ENCODE measurements at regions not wholly inside any gene's neighbourhood (a gene's known extent, or its start where the extent isn't known, plus 50 kb on each side); places are given as distances from the start of the nearest gene placed in this dataset.

DNA sequence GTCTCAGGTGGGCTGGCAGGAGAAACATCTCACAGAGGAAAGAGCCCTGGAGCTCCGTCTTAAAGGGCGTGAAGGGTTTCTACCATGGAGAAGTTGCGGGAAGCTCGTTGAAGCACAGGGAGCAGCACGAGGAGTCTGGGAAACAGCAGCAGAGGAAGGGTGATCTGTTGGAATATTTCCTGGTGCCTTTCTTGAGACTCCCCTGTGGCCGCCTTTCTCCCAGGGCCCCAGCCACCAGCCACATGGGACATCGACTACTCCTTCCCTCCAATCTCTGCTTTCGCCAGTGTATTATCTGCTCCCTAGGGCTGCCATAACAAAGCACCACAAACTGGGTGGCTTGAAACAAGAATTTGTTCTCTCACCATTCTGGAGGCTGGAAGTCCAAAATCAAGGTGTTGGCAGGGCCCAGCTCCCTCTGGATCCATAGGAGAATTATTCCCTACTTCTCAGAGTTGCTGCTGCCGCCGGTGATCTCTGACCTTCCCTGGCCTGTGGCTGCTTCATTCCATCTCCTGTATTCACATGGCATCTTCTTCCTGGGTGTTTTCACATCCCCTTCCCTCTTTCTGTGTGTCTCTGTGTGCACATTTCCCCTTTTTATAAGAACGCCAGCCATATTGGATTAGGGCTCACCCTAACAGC is 152.8 kb upstream of the GSC start:
- DNase-seq = no peak

DNA sequence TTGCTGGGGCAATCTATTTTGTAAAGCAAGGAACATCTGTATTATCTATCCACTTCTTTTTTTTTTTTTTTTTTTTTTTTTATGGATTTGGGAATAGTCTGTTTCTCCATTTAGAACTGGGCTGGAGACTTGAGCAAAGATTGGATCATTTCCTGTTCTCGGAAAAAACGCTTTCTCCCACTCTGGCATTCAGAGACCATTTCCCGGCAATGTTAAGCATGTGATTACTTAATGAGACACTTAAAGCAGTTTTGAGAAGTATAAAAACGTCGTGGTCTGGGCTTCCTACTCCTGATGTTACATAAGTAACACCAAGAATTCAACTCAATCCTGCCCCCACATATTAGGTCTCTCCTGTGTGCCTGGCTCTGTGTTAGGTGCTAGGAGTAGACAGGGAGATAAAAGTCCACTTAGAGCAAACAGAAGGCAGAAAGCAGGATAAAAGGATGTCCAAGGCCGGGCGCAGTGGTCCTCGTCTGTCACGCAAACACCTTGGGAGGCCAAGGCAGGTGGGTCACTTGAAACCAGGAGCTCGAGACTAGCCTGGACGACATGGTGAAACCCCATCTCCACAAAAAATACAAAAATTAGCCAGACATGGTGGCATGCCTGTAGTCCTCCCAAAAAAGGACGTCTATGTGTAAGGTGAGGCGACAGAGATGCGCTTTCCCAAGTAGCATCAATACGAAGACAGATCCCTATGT is 152.1 kb upstream of the GSC start:
- DNase-seq = no peak

DNA sequence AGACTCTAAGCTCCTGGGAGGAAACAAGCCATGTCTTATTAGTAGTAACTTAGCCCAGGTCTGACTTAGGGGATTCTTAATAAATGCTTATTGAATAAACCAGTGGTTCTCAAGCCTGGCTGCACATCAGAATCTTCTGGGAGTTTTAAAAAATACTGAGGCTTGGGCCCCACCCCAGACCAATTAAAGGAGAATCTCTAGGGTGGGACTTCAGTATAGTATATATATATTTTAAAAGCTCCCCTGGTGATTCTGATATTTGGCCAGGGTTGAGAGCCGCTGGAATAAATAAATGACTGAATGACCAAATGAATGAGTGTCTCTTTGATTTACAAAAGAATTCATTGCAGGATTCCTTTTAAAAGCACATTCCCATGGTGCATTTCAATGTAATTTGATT is 151.5 kb upstream of the GSC start:
- DNase-seq = no peak

DNA sequence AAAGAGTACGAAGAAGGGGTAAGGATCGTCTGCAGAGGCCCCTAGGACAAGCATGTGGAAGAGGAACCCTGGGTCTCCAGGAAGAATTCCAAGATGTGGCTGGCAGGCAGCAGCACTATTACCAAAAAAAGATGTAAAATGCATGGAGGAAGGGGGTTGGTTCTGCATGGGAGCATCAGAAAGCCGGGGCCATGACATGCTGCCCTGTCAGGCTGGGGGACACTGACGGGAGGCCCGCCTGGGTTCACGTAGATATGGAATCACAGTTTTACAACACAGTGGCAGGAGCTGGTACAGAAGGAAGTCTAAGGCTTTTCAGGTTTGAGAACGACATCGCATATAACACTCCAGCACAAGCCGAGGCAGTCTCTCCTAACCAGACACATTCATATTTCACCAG is 150.0 kb upstream of the GSC start:
- DNase-seq = no peak

DNA sequence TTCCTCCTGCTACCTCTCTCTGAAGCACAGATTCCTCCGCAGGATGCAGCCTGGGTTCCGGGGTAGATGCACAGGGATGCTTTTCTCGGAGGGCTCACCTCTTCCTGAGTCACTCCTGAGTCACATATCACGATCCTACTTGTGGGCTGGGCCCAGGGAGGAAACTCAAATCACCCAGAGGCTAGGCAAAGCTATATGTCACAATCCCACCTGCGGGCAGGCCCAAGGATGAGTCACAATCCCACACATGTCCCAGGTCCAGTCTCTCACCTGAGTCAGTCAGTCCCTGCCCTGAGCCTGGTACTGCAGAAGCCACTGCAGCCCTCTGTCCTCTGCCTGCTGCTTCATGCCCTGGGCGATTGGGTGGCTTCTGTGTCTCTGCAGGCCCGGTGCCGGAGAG is 149.0 kb upstream of the GSC start:
- DNase-seq = no peak

DNA sequence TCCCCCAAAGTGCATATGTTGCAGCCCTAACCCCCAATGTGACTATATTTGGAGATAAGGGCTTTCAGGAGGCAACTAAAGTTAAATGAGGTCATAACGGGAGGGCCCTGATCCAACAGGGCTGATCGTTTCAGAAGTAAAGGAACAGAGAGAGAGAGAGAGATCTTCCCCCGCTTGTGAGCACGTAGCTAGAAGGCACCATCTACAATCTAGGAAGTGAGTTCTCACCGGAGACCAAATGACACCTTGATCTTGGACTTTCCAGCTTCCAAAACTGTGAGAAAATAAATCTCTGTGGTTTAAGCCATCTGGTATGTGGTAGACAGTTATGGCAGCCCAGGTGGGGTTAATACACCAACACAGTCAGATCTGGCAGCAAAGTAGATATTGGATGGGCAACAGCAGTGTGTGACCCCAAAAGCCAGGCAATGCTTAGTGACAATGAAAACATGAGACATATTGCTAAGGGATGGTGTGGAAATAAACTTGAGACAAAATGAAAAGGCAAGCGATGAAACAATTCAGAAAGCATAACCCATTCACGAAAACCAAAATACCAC is 147.2 kb upstream of the GSC start:
- no peak for DNase-seq

DNA sequence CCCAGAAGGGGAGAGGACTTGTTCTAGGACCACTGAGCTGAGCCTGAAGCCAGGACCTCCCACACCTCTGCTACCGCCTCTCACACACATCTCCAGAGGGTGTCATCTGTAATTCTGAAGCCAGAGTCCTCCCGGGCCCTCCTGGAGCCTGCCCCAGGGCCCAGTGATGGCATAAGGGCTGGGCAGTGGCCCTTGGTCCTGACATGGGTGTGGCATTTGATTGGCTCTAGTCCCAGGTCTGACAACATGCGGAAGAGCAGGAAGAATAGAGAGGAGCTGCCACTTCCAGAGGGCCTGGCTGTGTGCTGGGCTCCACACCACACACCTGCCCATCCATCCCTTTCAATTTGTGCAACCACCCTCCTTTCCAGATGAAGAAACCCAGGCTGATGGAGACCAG is 144.3 kb upstream of the GSC start:
- no peak for DNase-seq

DNA sequence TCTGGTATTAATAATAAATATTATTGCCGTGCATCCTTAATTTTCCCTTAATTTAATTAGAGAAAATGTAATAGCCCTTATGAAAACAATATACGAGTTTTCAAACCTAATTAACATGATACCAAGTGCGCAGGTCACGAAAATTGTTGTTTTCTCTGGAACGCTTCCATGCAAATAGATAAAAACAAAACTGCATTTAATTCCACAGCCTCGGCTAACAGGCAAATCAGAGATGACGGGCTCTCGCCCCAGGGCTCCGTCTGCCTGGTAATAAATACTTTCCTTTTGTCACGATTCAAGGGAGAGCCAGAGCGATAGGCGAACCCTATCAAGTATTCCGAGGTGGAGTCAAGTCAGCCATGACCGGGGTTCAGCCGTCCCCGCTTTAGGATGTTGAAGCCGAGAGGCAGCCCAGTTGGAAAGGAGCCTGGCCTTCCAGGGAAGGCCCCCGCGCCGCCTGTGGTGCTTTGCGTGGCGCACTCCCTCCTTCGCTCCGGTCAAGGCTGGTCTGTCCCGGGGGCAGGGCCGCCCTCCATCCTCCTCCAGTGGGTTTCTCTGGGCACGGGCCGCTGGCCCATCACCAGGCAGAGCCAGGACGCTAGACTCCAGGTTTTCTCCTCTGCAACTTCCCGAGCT is 137.8 kb upstream of the GSC start:
- DNase-seq = no peak

DNA sequence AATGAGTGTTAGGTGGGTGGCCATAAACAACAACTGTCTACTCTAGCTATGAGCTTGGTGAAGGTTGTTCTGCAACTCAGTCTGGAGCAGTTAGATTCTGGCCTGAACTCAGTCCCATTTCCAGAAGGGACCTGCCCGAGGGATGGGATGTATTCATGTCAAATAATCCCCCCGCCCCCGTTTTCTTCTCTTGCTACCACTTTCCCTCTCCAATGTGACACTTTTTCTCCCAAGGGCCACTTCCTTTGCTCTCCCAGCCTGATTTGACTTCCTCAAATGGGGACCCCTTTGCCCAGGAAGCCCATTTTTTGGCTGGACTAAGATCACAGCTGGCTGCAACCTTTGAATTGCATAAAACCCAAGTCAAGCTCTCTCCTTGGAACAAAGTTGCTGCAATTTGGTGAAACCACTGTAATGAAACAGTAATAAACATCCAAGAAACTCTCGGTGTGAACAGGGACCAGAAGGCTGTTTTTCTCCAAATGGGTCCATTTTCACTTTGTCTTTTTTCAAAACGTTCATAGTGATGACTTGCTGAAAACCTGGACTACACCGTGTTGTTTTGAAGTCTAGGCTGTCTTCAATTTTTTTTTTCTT is 137.2 kb upstream of the GSC start:
- no peak for DNase-seq

DNA sequence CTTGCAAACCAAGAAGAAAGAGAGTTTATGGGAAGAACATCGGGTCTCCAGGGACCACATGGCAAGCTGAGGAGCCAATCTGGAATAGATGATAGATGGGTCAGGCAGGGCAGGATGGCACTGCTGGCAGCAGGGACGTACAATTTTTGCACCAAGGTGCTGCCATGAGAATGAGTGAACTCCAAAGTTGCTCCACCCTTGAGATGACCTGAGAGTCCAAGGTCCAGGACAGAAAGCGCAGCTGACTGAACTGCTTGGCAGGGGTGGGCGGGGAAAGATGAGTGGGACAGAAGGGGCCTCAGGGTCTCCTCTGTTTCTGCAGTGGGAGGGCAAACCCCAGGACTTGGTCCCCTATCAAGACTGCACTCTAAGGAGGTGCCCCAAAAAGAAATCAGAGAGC is 136.7 kb upstream of the GSC start:
- DNase-seq = no peak

DNA sequence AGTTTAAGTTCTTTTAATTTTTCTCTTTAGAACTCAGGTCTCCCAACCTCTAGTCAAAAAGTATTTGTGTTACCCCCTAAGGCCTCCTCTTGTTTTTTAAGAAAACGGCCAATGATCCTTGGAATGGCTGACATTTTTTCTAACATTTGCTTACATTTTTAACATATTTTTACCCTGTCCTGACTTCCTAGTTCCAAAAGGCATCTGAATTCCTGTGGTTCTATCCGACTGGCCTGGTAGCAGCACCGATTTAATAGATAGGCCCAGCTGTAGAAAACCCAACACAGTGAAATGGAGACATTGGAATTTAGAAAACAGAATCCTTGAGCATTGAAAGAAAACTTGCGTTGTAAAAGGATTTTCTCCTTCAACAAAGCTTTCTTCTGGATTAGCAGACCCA is 134.7 kb upstream of the GSC start:
- no peak for DNase-seq

DNA sequence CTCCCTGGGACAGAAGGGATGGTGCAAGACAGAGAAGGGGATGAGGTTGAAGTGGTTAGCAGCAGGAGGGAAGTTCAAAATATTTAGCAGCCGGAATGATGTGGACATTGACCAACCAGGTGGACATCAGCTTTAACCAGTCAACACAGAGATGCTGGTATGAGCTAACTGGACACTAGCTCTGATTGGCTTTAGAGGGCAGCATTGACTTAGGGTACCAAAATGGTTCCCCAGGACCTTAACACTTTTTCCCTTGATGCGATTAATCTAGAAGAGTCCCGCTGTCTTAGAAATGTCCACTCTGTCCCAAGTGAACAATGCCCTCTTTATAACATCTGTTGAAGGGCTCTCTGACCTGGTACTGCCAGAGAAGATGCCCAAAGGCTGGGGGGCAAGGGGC is 134.0 kb upstream of the GSC start:
- DNase-seq = no peak

DNA sequence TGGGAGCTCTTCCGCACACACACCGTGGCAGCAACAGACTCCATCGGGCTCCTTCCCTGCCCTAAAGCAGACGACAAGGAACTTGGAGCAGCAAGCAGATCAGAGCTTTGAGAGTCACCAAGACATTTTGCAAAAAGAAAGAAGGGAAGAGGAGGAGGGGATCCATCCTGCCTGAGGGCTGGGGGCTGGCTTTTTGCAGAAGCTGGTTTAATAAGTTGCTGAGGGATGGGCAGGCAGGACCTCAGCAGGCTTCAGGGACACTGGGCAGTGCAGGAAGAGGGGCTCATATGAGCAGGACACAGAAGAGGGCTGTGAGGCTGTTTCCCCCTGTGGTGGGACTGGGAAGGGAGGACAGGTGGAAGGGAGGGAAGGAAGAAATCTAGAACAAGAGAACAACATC is 133.4 kb upstream of the GSC start:
- no peak for DNase-seq

DNA sequence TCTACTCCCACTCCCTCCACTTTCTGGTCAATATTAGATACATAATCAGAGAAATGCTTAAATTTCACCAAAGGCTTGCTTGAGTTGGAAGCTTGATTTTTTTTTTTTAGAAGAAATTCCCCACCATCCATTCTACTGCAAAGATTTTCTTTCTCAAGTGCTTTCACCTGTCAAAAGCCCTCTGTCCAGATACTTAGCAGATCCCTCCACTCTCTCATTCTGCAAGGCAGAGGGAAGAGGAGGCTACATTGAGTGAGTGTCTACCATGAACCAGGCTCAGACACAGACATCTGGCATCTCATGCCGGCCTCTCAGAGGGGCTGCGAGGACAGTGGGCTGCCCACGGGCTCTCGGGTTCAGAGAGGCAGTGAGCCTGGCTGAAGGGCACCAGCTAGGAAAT is 127.6 kb upstream of the GSC start:
- DNase-seq = no peak

DNA sequence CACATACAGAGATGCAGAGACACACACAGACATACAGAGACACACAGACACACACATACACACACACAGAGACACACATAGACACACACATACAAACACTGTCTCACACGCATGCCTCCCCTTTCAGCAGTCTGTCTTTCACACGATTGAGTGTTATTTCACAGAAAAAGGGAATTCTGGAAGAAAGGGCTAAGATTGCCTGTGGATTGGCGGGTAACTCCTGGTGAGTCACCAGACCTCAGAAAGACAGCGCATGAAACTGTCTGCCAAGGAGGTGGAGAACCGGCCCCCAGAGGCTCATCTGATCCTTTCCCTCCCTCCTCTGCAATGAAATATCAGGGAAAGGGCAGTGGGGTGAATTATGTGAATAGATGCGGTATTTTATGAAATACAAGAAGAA is 127.2 kb upstream of the GSC start:
- DNase-seq = no peak

DNA sequence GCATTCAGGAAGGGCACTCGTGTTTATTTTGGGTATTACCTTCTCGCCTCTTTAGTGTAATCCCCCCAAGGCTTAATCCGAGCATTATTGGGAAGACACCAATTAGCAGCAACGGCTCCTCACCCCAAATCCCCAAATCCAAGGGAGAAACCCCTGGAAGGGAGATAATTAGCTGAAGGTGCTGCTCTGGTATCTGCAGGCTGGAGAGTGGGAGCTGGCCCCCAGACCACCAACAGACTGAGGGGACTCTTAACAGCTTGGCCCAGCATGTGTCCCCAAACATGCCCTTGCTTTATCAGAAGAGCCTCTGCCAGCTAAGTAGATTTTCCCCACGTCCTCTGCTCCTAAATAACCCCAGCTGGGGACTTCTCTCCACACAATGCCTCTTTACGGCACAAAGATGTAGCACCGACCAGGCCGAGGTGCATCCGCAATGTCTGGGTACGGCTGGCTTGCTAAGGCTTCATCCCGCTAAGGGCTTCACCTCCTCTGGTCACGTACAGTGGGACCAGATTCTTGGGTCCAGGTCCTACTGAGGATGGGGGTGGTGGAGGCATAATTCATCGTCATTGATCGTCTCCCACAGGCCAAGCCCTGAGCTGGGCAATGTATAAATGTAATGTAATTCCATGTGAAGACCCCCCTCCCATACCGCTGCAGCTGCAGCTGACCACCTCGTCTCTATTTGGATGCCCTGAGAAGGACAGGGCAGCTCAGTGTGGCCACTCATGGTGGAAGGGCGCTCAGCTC is 123.7 kb upstream of the GSC start:
- DNase-seq = peak; percentile 60 to 72

DNA sequence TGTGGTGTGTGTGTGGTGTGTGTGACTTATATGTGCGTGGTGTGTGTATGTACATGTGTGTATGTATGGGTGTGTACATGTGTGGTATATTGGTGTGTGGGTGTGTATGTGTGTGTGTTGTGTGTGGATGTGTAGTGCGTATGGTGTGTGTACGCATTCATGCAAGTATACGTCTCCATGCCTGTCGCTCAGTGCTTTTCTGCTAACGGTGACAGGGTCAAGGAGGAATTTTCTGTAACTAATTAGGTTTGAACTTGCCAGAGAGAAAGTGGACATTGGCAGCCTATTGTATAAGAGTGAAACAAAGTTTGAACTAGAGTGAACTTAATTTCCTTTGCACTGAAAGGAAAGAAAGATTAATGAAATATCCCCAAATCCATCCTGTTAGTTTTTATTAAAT is 120.9 kb upstream of the GSC start:
- DNase-seq = no peak

DNA sequence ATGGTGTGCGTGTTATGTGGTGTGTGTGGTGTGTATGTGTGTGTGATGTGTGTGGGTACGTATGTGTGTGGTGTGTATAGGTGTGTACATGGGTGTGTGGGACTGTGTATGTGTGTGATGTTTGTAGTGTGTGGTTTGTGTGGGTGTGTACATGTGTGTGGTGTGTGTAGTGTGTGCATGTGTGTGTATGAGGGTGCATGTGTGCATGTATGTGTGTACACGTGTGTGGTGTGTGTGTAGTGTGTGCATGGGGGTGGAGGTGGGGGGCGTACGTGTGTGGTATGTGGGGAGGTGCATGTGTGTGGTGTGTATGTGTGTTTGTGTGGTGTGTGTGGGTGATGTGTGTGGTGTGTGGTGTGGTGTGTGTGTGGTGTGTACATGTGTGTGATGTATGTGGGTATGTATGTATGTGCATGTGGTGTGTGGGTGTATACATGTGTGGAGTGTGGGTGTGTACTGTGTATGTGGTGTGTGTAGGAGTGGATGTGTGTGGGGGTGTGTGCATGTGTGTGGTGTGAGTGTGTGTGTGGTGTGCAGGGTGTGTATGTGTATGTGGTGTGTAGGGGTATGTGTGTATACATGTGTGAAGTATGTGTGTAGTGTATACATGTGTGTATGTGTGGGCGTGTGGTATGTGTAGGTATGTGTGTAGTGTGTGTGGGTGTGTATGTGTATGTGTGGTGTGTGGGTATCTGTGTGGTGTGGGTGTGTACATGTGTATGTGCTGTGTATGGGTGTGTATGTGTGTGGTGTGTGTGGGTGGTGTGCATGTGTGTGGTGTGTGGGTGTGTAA is 119.8 kb upstream of the GSC start:
- no peak for DNase-seq

DNA sequence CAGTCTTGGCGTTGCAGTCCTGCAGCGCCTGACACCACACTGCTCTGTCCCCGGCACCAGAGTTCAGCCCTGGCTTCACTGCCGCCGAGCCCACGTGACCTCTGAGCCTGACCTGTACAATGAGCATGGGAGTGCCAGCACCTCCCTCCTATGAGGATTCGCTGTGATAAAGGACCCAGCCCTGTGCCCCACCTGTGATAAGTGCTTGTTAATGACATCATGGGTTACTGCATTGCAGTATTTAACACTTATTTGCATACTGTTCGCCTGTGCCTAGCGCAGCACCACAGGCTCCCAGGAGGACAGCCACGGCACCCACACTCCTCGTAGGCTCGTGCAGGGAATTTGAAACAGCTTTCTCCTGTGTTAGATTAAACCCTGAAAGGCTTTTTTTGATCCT is 118.2 kb upstream of the GSC start:
- DNase-seq = no peak

DNA sequence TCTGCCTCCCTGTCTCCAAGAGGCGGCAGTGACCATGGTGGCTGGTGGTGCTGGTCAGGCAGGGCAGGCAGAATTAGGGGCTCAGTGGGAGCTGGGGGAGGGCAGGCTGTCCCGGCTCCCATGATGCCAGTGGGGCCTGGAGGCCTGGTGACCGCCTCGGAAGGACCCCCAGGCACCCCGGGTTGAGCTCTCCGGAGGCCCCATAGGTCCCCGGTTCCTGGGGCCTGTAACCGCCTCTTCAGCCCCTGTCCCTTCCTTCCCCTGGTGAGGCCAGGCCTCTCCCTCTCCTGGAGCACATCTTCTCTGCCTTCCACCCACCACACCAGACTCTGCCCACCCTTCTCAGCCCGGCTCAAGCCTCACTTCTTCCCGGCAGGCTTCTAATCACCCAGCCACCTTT is 117.7 kb upstream of the GSC start:
- no peak for DNase-seq

DNA sequence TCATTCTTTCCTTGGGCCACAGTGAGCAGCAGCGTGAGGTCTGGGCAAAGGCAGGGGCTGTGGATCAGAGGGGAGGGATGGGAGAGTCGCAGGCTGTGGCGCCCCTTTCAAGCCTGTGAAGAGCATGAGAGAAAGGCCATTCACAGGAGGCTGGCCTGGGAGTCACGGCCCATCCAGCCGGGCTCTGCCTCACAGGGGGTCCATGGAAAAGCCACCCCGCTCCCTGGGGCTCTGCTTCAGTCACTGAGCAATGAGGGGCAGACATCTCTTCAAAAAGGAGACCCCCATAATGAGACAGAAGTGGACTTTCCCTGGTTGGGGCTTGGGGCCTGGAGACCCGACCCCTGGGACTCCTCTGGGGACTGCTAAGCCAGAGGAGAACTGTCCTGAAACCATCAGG is 117.0 kb upstream of the GSC start:
- DNase-seq = no peak

DNA sequence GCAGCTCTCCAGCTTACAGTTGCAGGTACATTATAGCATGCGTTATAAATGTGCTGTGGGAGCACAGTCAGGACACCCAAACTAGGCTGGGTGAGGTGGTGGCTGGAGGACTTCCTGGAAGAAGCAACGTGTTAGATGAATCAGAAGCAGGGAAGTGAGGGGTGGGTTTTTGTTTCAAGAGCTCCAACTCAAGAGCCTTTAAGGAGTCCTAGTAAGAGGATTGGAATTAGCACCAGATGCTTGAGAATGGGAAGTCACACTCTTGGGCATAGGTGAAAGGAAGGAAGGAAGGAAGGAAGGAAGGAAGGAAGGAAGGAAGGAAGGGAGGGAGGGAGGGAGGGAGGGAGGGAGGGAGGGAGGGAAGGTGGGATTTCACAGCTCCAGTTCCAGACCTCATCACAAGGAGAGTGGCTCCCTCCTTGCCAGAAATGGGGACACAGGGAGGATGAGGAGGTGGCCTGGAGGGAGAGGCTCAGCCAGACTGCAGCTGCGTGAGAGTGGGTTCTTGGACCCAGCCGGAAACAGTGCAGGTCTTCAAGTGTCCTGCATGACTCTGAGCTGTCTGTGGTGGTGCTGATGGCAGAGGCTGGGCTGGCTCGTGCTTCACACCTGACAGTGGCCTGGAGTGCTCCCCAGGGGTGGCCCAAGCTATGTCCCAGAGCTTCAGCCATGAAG is 115.7 kb upstream of the GSC start:
- peak; percentile 36 to 62 for DNase-seq
